ENCODE measurements at regions not wholly inside any gene's neighbourhood (a gene's known extent, or its start where the extent isn't known, plus 50 kb on each side); places are given as distances from the start of the nearest gene placed in this dataset.
A peak's percentile ranks its signal among the peaks of the same experiment; 100 is the strongest.

DNA sequence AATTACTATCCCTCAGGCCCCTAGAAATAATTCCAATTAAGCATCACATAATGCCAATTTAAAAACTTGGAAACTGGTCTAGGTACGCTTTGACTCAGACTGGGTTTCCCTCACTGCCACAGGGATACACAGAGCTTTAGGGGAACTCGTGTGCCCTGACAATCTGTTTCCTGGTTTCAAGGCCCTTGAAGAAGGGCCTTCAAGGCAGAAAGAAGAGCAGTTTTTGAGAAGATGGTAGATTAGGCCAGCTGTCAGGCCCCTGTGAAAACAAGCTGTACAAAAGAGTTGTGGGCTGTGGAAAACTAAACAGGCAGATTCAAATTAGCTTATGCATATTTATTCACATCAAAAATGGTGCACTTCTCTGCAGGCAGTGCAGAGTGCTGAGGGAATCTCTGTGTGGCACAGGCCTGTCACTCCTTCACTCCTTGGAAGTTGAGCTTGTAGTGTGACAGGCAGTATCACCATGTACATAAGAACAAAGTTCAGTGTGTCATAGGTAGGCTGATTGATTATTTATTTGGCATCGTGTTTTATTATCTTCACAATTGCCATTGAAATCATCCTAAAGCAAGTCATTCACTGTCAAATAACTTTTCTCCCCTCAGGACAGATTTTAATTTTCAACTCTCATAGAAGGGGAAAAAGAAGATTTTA lies 614.4 kb upstream of the GYPC start:
- TF ChIP-seq, protein P1, sequence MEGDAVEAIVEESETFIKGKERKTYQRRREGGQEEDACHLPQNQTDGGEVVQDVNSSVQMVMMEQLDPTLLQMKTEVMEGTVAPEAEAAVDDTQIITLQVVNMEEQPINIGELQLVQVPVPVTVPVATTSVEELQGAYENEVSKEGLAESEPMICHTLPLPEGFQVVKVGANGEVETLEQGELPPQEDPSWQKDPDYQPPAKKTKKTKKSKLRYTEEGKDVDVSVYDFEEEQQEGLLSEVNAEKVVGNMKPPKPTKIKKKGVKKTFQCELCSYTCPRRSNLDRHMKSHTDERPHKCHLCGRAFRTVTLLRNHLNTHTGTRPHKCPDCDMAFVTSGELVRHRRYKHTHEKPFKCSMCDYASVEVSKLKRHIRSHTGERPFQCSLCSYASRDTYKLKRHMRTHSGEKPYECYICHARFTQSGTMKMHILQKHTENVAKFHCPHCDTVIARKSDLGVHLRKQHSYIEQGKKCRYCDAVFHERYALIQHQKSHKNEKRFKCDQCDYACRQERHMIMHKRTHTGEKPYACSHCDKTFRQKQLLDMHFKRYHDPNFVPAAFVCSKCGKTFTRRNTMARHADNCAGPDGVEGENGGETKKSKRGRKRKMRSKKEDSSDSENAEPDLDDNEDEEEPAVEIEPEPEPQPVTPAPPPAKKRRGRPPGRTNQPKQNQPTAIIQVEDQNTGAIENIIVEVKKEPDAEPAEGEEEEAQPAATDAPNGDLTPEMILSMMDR (IDR thresholded peaks at IDR 0.05; ENCODE audit: low read depth, low read length, missing input control): no peak
- TF ChIP-seq RAD21 (IDR thresholded peaks at IDR 0.05) (peak; percentile 6 to 26), GABPA (IDR thresholded peaks at IDR 0.05 in 1 of 2, conservative IDR thresholded peaks at IDR 0.05 in 1 of 2) (no peak), SP1 (IDR thresholded peaks at IDR 0.05) (peak; percentile 61), TAF1 (conservative IDR thresholded peaks at IDR 0.05) (no peak), YY1 (IDR thresholded peaks at IDR 0.05) (no peak), RXRA (IDR thresholded peaks at IDR 0.05) (peak; percentile 44 to 76)
- TF ChIP-seq, protein P2, sequence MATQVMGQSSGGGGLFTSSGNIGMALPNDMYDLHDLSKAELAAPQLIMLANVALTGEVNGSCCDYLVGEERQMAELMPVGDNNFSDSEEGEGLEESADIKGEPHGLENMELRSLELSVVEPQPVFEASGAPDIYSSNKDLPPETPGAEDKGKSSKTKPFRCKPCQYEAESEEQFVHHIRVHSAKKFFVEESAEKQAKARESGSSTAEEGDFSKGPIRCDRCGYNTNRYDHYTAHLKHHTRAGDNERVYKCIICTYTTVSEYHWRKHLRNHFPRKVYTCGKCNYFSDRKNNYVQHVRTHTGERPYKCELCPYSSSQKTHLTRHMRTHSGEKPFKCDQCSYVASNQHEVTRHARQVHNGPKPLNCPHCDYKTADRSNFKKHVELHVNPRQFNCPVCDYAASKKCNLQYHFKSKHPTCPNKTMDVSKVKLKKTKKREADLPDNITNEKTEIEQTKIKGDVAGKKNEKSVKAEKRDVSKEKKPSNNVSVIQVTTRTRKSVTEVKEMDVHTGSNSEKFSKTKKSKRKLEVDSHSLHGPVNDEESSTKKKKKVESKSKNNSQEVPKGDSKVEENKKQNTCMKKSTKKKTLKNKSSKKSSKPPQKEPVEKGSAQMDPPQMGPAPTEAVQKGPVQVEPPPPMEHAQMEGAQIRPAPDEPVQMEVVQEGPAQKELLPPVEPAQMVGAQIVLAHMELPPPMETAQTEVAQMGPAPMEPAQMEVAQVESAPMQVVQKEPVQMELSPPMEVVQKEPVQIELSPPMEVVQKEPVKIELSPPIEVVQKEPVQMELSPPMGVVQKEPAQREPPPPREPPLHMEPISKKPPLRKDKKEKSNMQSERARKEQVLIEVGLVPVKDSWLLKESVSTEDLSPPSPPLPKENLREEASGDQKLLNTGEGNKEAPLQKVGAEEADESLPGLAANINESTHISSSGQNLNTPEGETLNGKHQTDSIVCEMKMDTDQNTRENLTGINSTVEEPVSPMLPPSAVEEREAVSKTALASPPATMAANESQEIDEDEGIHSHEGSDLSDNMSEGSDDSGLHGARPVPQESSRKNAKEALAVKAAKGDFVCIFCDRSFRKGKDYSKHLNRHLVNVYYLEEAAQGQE (IDR thresholded peaks at IDR 0.05): no peak
- TF ChIP-seq, protein P3, sequence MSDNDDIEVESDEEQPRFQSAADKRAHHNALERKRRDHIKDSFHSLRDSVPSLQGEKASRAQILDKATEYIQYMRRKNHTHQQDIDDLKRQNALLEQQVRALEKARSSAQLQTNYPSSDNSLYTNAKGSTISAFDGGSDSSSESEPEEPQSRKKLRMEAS (IDR thresholded peaks at IDR 0.05): no peak
